ENCODE measurements at regions not wholly inside any gene's neighbourhood (a gene's known extent, or its start where the extent isn't known, plus 50 kb on each side); places are given as distances from the start of the nearest gene placed in this dataset.

- TF ChIP-seq CTCF (IDR thresholded peaks at IDR 0.05; ENCODE audit: insufficient read depth, low read depth, low read length) (no peak), EZH2 (IDR thresholded peaks at IDR 0.05; ENCODE audit: insufficient read depth, low read length) (no peak)
Measured at GRCh38 chr5:60349891-60350415, 350.0 kb downstream of the DEPDC1B start.
